HEK293T (cell line): ENCODE measurements at regions not wholly inside any gene's neighbourhood (a gene's known extent, or its start where the extent isn't known, plus 50 kb on each side); places are given as distances from the start of the nearest gene placed in this dataset.
A peak's percentile ranks its signal among the peaks of the same experiment; 100 is the strongest.

ENCODE experiments used
- CTCF ChIA-PET: fragments of 350-600 bp; formaldehyde crosslinking; extraction: SDS; loops from one replicate; lab custom pipeline; 2021; ENCODE audit warnings: antibody characterized with exemption, inconsistent platforms; lab: Yijun Ruan, JAX
- POLR2A ChIA-PET: fragments of 350-600 bp; formaldehyde crosslinking; extraction: SDS; loops from one replicate; lab custom pipeline; 2020; ENCODE audit warnings: antibody characterized with exemption, inconsistent platforms; lab: Yijun Ruan, JAX
- DNase-seq: peaks from one replicate; pipeline ENCODE4 v3.0.0; 2012; ENCODE audit warnings: mixed read lengths; ENCODE audit errors: extremely low spot score
- ARNT ChIP-seq: fragments of 450-650 bp; IDR thresholded peaks from 2 replicates; pipeline ENCODE4 v1.6.1; 2017; ENCODE audit warnings: mild to moderate bottlenecking
- BHLHE40 ChIP-seq: fragments of 450-650 bp; IDR thresholded peaks from 2 replicates; pipeline ENCODE4 v1.6.1; 2016; ENCODE audit warnings: mild to moderate bottlenecking, moderate library complexity, borderline replicate concordance
- CTBP1 ChIP-seq: fragments of 450-650 bp; IDR thresholded peaks from 2 replicates; pipeline ENCODE4 v1.6.1; 2016; ENCODE audit warnings: borderline replicate concordance
- ELF4 ChIP-seq: fragments of 450-650 bp; IDR thresholded peaks from 2 replicates; pipeline ENCODE4 v1.6.1; 2017; ENCODE audit warnings: antibody characterized with exemption
- FOXA1 ChIP-seq: fragments of 450-650 bp; IDR thresholded peaks from 2 replicates; pipeline ENCODE4 v1.6.1; 2016; ENCODE audit warnings: mild to moderate bottlenecking
- FOXK2 ChIP-seq: fragments of 450-650 bp; IDR thresholded peaks from 2 replicates; pipeline ENCODE4 v1.6.1; 2016; ENCODE audit warnings: mild to moderate bottlenecking
- FOXM1 ChIP-seq: fragments of 450-650 bp; IDR thresholded peaks from 2 replicates; pipeline ENCODE4 v1.6.1; 2017; ENCODE audit warnings: mild to moderate bottlenecking, borderline replicate concordance
- HDGF ChIP-seq: fragments of 450-650 bp; IDR thresholded peaks from 2 replicates; pipeline ENCODE4 v1.6.1; 2017; ENCODE audit warnings: antibody characterized with exemption, borderline replicate concordance
- L3MBTL2 ChIP-seq: fragments of 450-650 bp; conservative IDR thresholded peaks from 2 replicates; pipeline ENCODE4 v1.6.1; 2016; ENCODE audit warnings: mild to moderate bottlenecking
- LEF1 ChIP-seq: fragments of 450-650 bp; IDR thresholded peaks from 2 replicates; pipeline ENCODE4 v1.6.1; 2017; ENCODE audit warnings: mild to moderate bottlenecking, borderline replicate concordance
- NFRKB ChIP-seq: fragments of 450-650 bp; IDR thresholded peaks from 2 replicates; pipeline ENCODE4 v1.6.1; 2016; ENCODE audit warnings: mild to moderate bottlenecking, moderate library complexity
- SP1 ChIP-seq: fragments of 450-650 bp; IDR thresholded peaks from 2 replicates; pipeline ENCODE4 v1.6.1; 2017
- SUZ12 ChIP-seq: fragments of 450-650 bp; IDR thresholded peaks from 2 replicates; pipeline ENCODE4 v1.6.1; 2016; ENCODE audit warnings: mild to moderate bottlenecking
- TARDBP ChIP-seq: fragments of 450-650 bp; IDR thresholded peaks from 2 replicates; pipeline ENCODE4 v1.6.1; 2016
- ZNF384 ChIP-seq: fragments of 450-650 bp; IDR thresholded peaks from 2 replicates; pipeline ENCODE4 v1.6.1; 2016
- TF ChIP-seq, protein P1 (sequence below): fragments of 450-650 bp; IDR thresholded peaks from 2 replicates; pipeline ENCODE4 v1.6.1; 2016

DNA sequence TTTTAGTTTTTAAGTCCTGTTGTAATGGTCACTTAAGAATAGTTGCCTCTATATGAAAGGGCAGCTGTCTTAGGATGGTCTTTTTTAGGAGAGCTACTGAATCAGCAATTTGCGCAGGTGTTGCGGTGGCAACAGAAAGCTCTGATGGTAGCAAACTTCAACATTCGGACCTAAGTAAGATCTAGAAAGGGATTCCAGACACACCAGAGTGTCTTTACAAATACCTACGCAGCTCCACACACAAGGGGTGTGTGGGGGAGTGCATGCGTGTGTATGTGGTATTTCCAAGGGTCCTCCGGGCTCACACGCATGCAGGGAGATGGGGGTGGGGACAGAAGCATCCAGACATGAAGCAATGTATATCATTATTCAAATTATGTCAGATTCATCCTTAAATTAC, 438.6 kb upstream of the MGMT start:
- no peak for DNase-seq
- TF ChIP-seq FOXM1, result no peak
- no peak for TF ChIP-seq NFRKB
- no peak for TF ChIP-seq CTBP1
- TF ChIP-seq HDGF, result no peak
- TF ChIP-seq FOXK2, result no peak
- TF ChIP-seq, protein P1, sequence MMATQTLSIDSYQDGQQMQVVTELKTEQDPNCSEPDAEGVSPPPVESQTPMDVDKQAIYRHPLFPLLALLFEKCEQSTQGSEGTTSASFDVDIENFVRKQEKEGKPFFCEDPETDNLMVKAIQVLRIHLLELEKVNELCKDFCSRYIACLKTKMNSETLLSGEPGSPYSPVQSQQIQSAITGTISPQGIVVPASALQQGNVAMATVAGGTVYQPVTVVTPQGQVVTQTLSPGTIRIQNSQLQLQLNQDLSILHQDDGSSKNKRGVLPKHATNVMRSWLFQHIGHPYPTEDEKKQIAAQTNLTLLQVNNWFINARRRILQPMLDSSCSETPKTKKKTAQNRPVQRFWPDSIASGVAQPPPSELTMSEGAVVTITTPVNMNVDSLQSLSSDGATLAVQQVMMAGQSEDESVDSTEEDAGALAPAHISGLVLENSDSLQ, result no peak
- no peak for TF ChIP-seq ZNF384
- no peak for TF ChIP-seq TARDBP
- no peak for TF ChIP-seq BHLHE40
- no peak for TF ChIP-seq FOXA1
- no peak for TF ChIP-seq ELF4
- no peak for TF ChIP-seq ARNT
- TF ChIP-seq L3MBTL2, result no peak
- TF ChIP-seq SP1, result no peak
- TF ChIP-seq SUZ12, result no peak
- TF ChIP-seq LEF1, result no peak
- CTCF ChIA-PET, result no interaction called here

DNA sequence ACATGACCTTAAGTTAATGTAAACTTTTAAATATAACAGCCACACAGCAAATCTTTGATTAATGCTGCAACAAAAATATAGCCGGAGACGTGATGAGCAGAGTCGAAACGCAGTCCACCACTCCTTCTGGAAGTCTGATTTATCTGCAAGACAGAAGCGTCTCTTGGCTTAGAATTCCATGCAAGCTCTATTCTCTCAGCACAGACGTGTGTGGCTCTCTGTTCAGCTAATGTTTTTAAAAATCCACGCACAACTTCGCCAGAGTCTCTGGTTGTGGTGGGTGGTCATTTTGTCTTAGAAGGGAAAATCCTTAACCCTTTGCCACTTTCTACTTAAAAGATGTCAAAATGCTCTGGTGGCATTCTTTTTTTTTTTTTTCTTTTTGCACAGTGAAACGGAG, 438.0 kb upstream of the MGMT start:
- TF ChIP-seq FOXK2, result no peak
- no peak for TF ChIP-seq SUZ12
- no peak for TF ChIP-seq CTBP1
- TF ChIP-seq ELF4, result no peak
- TF ChIP-seq SP1, result no peak
- TF ChIP-seq FOXM1, result no peak
- no peak for TF ChIP-seq HDGF
- no peak for TF ChIP-seq TARDBP
- no peak for TF ChIP-seq FOXA1
- no peak for TF ChIP-seq ZNF384
- no peak for TF ChIP-seq ARNT
- TF ChIP-seq, protein P1, result no peak
- TF ChIP-seq L3MBTL2, result no peak
- TF ChIP-seq BHLHE40, result no peak
- no peak for TF ChIP-seq NFRKB
- no peak for TF ChIP-seq LEF1
- DNase-seq, result no peak
- POLR2A ChIA-PET, result no interaction called here
- CTCF ChIA-PET, result interaction anchor here (0.6 kb wide), 1 partner anchor 9 kb away, joined by 3 read pairs; no protein-coding TSS in a partner anchor

More for the DNA sequence above, 438.6 kb upstream of the MGMT start:
- POLR2A ChIA-PET, result no interaction called here

DNA sequence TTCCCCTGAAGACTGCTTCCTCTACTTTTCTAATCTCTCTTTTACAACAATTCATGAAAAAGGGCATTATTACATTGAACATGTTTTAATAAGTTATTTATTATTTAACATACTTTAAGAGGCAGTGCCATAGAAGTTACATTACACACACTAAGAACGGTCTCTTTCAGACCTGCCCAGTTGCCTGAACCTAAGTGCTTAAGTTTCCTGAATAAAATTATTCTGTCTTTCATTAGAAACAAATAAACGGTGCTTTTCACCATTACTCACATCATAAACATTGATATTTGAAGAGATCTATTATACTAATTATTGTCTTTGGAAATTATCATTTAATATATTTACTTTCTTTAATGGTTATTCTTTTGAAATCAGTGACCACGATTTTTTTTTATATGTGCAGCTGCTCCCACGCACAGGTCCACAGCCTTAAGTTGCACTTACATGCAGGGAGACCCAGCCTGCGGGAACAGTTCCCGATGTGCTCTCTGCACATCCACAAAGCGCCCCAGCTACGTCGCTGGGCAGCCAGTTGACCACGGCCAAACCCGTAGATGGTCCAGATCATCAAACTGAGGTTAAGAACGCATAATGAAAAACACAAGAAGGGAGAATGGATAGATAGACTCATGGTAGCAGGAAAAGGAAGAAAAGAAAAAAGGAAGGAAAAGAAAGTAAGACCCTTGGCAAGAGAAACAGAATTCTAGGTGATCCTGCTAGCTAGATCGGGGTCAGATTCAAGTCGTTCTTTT, 437.0 kb upstream of the MGMT start:
- ChIA-PET CTCF (no interaction called here), POLR2A (no interaction called here)
- DNase-seq, result no peak
- TF ChIP-seq FOXM1 (no peak), HDGF (no peak), NFRKB (no peak), SP1 (no peak), CTBP1 (no peak), BHLHE40 (no peak)

DNA sequence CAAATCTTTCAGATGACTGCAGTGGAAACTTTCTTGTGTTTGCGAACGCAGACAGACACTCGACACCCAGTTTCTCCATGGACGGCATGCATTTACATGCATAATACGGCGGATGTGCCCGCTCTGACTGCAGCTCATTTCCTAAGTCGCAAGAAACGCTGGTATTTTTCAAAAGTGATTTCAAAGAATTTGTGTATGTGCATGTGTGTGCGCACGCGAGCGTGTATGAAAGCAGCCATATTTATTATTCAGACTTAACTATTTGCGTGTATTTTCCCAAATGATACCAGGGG, 436.5 kb upstream of the MGMT start:
- ChIA-PET CTCF (interaction anchor here (0.5 kb wide), 1 partner anchor 1079 kb away, joined by 4 read pairs; no protein-coding TSS in a partner anchor), POLR2A (no interaction called here)
- no peak for TF ChIP-seq NFRKB
- TF ChIP-seq, protein P1, result no peak
- TF ChIP-seq TARDBP, result no peak
- no peak for TF ChIP-seq FOXM1
- TF ChIP-seq LEF1, result no peak
- no peak for DNase-seq

DNA sequence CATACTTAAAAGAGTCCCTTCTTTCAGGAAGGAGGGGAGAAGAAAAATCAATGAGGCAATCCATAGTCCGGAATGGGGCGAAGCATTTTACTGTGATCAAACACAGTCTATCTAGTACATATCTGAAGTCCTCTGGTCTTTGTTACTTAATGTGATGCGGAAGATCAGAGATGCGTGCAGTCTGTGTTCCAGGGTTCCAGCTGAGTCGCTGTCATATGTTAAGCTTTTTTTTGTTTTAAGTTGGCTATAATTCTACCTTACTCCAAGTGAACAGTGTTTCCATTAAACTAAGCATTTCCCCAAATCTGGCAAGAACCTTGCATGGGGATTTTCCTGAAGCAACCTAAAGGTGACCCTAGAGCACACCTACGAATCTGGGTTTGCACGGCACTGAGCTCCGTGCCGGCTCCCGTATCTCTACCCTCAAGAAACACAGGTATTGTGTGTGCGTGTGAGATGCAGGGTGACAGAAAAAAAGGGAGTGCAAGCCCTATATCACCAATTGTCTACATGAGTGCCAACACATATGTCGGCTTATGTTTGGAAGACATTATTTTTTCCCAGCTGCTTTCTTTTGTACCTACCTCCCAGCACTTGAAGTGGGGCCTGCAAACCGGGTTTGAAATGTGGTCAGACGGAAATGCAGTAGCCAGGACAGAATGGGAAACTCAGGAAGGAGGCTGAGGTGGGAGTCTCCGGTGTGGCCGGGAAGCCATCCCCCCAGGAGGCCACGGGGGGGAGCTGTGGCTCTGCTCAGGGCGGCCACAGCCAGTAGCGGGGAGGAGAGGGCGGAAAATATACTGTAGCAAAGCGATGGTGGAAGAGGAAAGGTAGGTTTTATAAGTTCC, 435.8 kb upstream of the MGMT start:
- CTCF ChIA-PET, result interaction anchor here (0.5 to 1.6 kb wide), 2 partner anchors 1079 kb away, joined by 4 read pairs; no protein-coding TSS in a partner anchor

DNA sequence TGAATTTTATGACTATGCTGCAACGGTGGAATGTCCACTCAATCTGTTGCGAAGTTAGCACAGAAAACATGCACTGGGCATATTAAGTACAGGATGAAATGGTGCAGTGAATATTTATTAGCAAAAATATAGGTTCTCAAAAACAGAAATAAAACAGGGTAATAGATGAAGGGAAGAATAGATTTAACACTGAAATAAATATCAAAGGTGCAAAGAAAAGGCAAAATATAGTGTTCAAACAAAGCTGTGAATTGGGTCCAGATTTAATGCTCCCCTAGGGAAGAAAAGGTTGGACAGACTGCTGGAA, 435.2 kb upstream of the MGMT start:
- TF ChIP-seq FOXM1 (no peak), L3MBTL2 (no peak), TARDBP (no peak), HDGF (no peak), SUZ12 (no peak), FOXA1 (no peak), LEF1 (no peak), ARNT (no peak), BHLHE40 (no peak)
- POLR2A ChIA-PET, result no interaction called here
- DNase-seq, result no peak
- CTCF ChIA-PET, result interaction anchor here (1.6 kb wide), 1 partner anchor 1078 kb away, joined by 4 read pairs; no protein-coding TSS in a partner anchor

More for the DNA sequence above, 435.8 kb upstream of the MGMT start:
- TF ChIP-seq SUZ12 (no peak), NFRKB (no peak), TARDBP (no peak), FOXA1 (no peak), FOXM1 (no peak), LEF1 (no peak), L3MBTL2 (no peak), ELF4 (no peak), ZNF384 (no peak), FOXK2 (no peak)
- peak; percentile 83 for DNase-seq
- POLR2A ChIA-PET, result no interaction called here
